ENCODE measurements at regions not wholly inside any gene's neighbourhood (a gene's known extent, or its start where the extent isn't known, plus 50 kb on each side); places are given as distances from the start of the nearest gene placed in this dataset.

GRCh38 chr3:35335703-35336102, 303.6 kb upstream of the ARPP21 start:
- intact Hi-C loops (cut with DNase I), result no loop called here
- H3K36me3 ChIP-seq, result no peaks in the 10 kb centered on the region
- no peaks in the 10 kb centered on the region for H3K4me1 ChIP-seq
- no peak overlapping the region for H3K27ac ChIP-seq
- no peak for DNase-seq
- 43 to 47% methylated on average over 3 of the region's 3 CpGs for WGBS, 2 donors
- no peaks in the 10 kb centered on the region for H3K27me3 ChIP-seq
- no peak for TF ChIP-seq CTCF (IDR thresholded peaks at IDR 0.05)
- TF ChIP-seq POLR2A (IDR thresholded peaks at IDR 0.05), result no peak
- no peaks in the 10 kb centered on the region for H3K9me3 ChIP-seq
- no peak overlapping the region for H3K4me3 ChIP-seq

DNA sequence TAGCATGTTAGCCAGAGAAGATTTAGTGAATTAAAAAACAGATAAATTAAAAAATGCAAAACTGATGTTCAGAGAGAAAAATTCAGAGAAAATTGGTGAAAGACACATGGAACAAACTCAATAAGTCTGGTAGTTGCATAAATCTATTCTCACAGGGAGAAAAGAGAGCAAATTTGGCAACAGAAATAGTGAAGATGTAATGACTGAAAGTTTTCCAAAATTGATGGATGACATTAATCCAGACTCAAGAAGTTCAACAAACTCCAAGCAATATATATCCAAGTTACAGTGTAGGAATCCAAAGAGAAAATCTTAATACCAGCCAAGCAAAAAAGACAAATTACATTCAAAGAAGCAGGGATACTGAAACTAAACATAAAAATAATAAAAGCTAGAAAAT, 302.7 kb upstream of the ARPP21 start:
- H3K4me1 ChIP-seq, result no peaks in the 10 kb centered on the region
- H3K4me3 ChIP-seq, result no peak overlapping the region
- no peaks in the 10 kb centered on the region for H3K9me3 ChIP-seq
- intact Hi-C loops (cut with DNase I), result no loop called here
- H3K27me3 ChIP-seq, result no peaks in the 10 kb centered on the region
- no peak overlapping the region for H3K27ac ChIP-seq
- H3K36me3 ChIP-seq, result no peaks in the 10 kb centered on the region
- TF ChIP-seq POLR2A (IDR thresholded peaks at IDR 0.05), result no peak
- no peak for TF ChIP-seq CTCF (IDR thresholded peaks at IDR 0.05)
- no peak for DNase-seq

- DNase-seq, result no peak
- H3K4me3 ChIP-seq, result no peak overlapping the region
Measured at GRCh38 chr3:35338186-35338585, 301.1 kb upstream of the ARPP21 start.

GRCh38 chr3:35380196-35380595, 259.1 kb upstream of the ARPP21 start:
- WGBS, 2 donors, result 52 to 61% methylated on average over 1 of the region's 1 CpG
- no peaks in the 10 kb centered on the region for H3K9me3 ChIP-seq
- intact Hi-C loops (cut with DNase I), result no loop called here

More at GRCh38 chr3:35338186-35338585, 301.1 kb upstream of the ARPP21 start:
- Histone ChIP-seq H3K9me3 (no peaks in the 10 kb centered on the region), H3K27me3 (no peaks in the 10 kb centered on the region), H3K36me3 (no peaks in the 10 kb centered on the region), H3K4me1 (no peaks in the 10 kb centered on the region), H3K27ac (no peak overlapping the region)
- no peak for TF ChIP-seq POLR2A (IDR thresholded peaks at IDR 0.05)
- TF ChIP-seq CTCF (IDR thresholded peaks at IDR 0.05), result no peak
- WGBS, 2 donors, result 24 to 25% methylated on average over 2 of the region's 2 CpGs
- intact Hi-C loops (cut with DNase I), result no loop called here

DNA sequence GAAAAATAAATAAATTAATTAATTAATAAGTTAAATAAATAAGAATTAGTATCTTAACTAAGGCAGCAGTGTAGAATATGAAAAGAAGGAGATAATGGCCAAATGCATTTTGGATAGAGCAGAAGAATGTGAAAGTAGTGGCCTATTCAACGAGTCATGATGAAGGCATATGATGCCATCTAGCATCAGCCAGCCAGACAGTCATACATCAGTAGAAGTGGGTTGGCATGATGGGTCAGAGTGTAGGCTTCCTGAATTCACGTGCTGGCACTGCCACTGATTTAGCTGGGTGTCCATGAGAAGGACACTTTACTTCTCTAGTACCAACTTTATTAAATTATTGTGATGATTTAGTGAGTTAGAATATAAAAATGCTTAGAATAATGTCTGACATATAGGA, 256.1 kb upstream of the ARPP21 start:
- Histone ChIP-seq H3K36me3 (no peaks in the 10 kb centered on the region), H3K27me3 (no peaks in the 10 kb centered on the region), H3K4me1 (no peaks in the 10 kb centered on the region), H3K27ac (no peak overlapping the region), H3K4me3 (no peak overlapping the region), H3K9me3 (no peaks in the 10 kb centered on the region)
- WGBS, 2 donors, result 64 to 74% methylated on average over 2 of the region's 2 CpGs
- no peak for DNase-seq
- TF ChIP-seq POLR2A (IDR thresholded peaks at IDR 0.05), result no peak
- no peak for TF ChIP-seq CTCF (IDR thresholded peaks at IDR 0.05)
- intact Hi-C loops (cut with DNase I), result no loop called here

More at GRCh38 chr3:35380196-35380595, 259.1 kb upstream of the ARPP21 start:
- DNase-seq, result no peak
- no peaks in the 10 kb centered on the region for H3K27me3 ChIP-seq
- no peaks in the 10 kb centered on the region for H3K36me3 ChIP-seq
- H3K4me1 ChIP-seq, result no peaks in the 10 kb centered on the region
- no peak overlapping the region for H3K27ac ChIP-seq
- H3K4me3 ChIP-seq, result no peak overlapping the region
- TF ChIP-seq POLR2A (IDR thresholded peaks at IDR 0.05), result no peak
- TF ChIP-seq CTCF (IDR thresholded peaks at IDR 0.05), result no peak

Measured in esophagus squamous epithelium (tissue), 5 donors.